ENCODE measurements at regions not wholly inside any gene's neighbourhood (a gene's known extent, or its start where the extent isn't known, plus 50 kb on each side); places are given as distances from the start of the nearest gene placed in this dataset.

- Histone ChIP-seq H3K27ac (no peak overlapping the region), H3K9me3 (no peaks in the 10 kb centered on the region), H3K4me1 (peaks cover 9% of the 10 kb centered on the region), H3K27me3 (ENCODE audit: insufficient read depth in 3 of 3, low read length in 2 of 3) (no peaks in the 10 kb centered on the region), H3K36me3 (ENCODE audit: insufficient read depth in 1 of 2, low read depth in 1 of 2) (no peaks in the 10 kb centered on the region), H3K4me3 (no peak overlapping the region)
- WGBS, 3 donors = 95 to 98% (median 96%) methylated on average over 2 of the region's 2 CpGs
- TF ChIP-seq, protein P1, sequence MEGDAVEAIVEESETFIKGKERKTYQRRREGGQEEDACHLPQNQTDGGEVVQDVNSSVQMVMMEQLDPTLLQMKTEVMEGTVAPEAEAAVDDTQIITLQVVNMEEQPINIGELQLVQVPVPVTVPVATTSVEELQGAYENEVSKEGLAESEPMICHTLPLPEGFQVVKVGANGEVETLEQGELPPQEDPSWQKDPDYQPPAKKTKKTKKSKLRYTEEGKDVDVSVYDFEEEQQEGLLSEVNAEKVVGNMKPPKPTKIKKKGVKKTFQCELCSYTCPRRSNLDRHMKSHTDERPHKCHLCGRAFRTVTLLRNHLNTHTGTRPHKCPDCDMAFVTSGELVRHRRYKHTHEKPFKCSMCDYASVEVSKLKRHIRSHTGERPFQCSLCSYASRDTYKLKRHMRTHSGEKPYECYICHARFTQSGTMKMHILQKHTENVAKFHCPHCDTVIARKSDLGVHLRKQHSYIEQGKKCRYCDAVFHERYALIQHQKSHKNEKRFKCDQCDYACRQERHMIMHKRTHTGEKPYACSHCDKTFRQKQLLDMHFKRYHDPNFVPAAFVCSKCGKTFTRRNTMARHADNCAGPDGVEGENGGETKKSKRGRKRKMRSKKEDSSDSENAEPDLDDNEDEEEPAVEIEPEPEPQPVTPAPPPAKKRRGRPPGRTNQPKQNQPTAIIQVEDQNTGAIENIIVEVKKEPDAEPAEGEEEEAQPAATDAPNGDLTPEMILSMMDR (IDR thresholded peaks at IDR 0.05) = no peak
- DNase-seq = no peak
- intact Hi-C loops (cut with DNase I) = no loop called here
- ATAC-seq = no peak
These were observed 285.4 kb upstream of the AZI2 start for GRCh38 chr3:28634019-28634418.

DNA sequence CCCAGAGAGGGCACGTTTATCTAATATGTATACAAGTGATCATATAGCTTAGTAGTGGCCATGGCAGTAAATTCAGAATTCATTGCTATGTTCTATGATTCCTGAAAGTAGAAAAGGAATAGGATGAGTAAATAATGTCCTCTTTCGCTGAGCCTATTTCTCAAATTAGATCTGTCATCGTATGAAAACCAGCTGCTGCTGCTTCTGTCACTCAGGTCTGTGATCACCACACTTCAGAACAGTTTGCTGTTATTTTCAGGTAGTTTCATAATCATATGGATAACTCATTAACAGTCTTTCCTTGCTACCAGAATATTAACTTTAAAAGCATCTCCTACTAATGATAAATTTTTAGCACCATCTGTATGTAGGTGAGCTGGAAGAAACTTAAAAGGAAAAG, 289.1 kb upstream of the AZI2 start:
- H3K4me1 ChIP-seq = peaks cover 9% of the 10 kb centered on the region
- intact Hi-C loops (cut with DNase I) = no loop called here
- no peaks in the 10 kb centered on the region for H3K9me3 ChIP-seq
- ATAC-seq (peak in 3 of 4 donors; percentile 65 to 91 (median 74)), DNase-seq (no peak)
- TF ChIP-seq, protein P1 (IDR thresholded peaks at IDR 0.05) = no peak
- H3K4me3 ChIP-seq = no peak overlapping the region
- H3K36me3 ChIP-seq (ENCODE audit: insufficient read depth in 1 of 2, low read depth in 1 of 2) = no peaks in the 10 kb centered on the region
- 27 to 41% (median 34%) methylated on average over 3 of the region's 3 CpGs for WGBS, 3 donors
- H3K27me3 ChIP-seq (ENCODE audit: insufficient read depth in 3 of 3, low read length in 2 of 3) = no peaks in the 10 kb centered on the region
- H3K27ac ChIP-seq = no peak overlapping the region

GRCh38 chr3:28645149-28645548, 296.5 kb upstream of the AZI2 start:
- H3K4me3 ChIP-seq = no peak overlapping the region
- TF ChIP-seq, protein P1 (IDR thresholded peaks at IDR 0.05) = no peak
- DNase-seq = no peak
- H3K27ac ChIP-seq = no peak overlapping the region
- intact Hi-C loops (cut with DNase I) = no loop called here
- H3K27me3 ChIP-seq (ENCODE audit: insufficient read depth in 3 of 3, low read length in 2 of 3) = no peaks in the 10 kb centered on the region
- WGBS, 3 donors = 50 to 66% (median 58%) methylated on average over 2 of the region's 2 CpGs
- ATAC-seq = no peak
- H3K36me3 ChIP-seq (ENCODE audit: insufficient read depth in 1 of 2, low read depth in 1 of 2) = no peaks in the 10 kb centered on the region
- H3K4me1 ChIP-seq = no peaks in the 10 kb centered on the region
- no peaks in the 10 kb centered on the region for H3K9me3 ChIP-seq

GRCh38 chr3:28646435-28646834, 297.8 kb upstream of the AZI2 start:
- Histone ChIP-seq H3K36me3 (ENCODE audit: insufficient read depth in 1 of 2, low read depth in 1 of 2) (no peaks in the 10 kb centered on the region), H3K27me3 (ENCODE audit: insufficient read depth in 3 of 3, low read length in 2 of 3) (no peaks in the 10 kb centered on the region), H3K9me3 (no peaks in the 10 kb centered on the region), H3K4me1 (no peaks in the 10 kb centered on the region), H3K4me3 (no peak overlapping the region), H3K27ac (no peak overlapping the region)
- TF ChIP-seq, protein P1 (IDR thresholded peaks at IDR 0.05) = no peak
- intact Hi-C loops (cut with DNase I) = no loop called here
- no peak for ATAC-seq
- 74 to 75% (median 75%) methylated on average over 4 of the region's 4 CpGs for WGBS, 3 donors
- DNase-seq = no peak

DNA sequence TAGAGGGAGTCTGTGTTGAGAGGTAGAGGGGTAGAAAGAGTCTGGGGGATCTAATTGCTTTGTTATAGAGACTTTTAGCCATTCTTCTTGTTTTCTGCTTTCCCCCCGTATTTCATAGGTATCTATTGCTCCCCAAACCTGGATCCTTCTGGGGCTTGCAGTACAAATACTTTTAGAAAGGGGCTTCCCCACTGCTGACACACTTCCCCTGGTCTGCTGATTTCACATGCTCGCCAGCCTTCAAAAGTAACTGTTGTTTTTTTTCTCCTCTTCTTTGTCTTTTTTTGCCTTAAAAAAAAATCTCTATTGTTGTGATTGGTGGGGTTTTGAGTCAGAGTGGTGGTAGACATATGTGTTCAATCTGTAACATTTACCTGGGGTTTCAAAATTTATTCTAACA, 300.6 kb upstream of the AZI2 start:
- H3K9me3 ChIP-seq = no peaks in the 10 kb centered on the region
- no peak overlapping the region for H3K4me3 ChIP-seq
- intact Hi-C loops (cut with DNase I) = no loop called here
- 88 to 92% (median 89%) methylated on average over 2 of the region's 2 CpGs for WGBS, 3 donors
- H3K36me3 ChIP-seq (ENCODE audit: insufficient read depth in 1 of 2, low read depth in 1 of 2) = no peaks in the 10 kb centered on the region
- ATAC-seq (no peak), DNase-seq (no peak)
- TF ChIP-seq, protein P1 (IDR thresholded peaks at IDR 0.05) = no peak
- H3K27me3 ChIP-seq (ENCODE audit: insufficient read depth in 3 of 3, low read length in 2 of 3) = no peaks in the 10 kb centered on the region
- no peaks in the 10 kb centered on the region for H3K4me1 ChIP-seq
- no peak overlapping the region for H3K27ac ChIP-seq

Measured in psoas muscle (tissue), 7 donors.